ENCODE measurements at regions not wholly inside any gene's neighbourhood (a gene's known extent, or its start where the extent isn't known, plus 50 kb on each side); places are given as distances from the start of the nearest gene placed in this dataset.

DNA sequence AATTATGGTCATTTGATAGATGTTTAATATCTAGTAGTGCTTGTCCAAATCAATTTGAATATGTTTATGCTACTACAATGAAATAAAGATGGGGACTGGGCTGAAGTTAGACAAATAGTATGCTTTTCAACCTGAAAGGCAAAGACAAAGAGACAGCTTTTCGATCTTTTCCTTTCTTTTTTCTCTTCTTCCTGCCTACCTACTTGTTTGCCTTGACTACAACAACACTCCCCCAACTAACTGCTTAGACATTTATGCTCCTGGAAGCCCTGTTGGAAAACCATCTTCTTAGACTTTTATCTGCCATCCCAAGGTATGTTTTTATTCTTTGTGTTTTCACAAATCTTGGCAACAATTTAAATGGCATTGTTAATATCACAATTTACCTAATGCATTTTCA is 374.4 kb upstream of the DDI1 start:
- TF ChIP-seq CTCF (IDR thresholded peaks at IDR 0.05) (no peak), REST (IDR thresholded peaks at IDR 0.05; ENCODE audit: insufficient read depth in 1 of 2, low read depth in 2 of 2, low read length in 1 of 2) (no peak), POLR2AphosphoS5 (IDR thresholded peaks at IDR 0.05; ENCODE audit: low read depth, low read length) (no peak)
